GM04504 (cell line): ENCODE measurements at regions not wholly inside any gene's neighbourhood (a gene's known extent, or its start where the extent isn't known, plus 50 kb on each side); places are given as distances from the start of the nearest gene placed in this dataset.

Experiments used
- DNase-seq: peaks from one replicate; pipeline ENCODE4 v3.0.0-alpha.2; 2012; ENCODE audit warnings: low read depth

- no peak for DNase-seq
Observed at GRCh38 chr3:76812649-76813242, 227.2 kb upstream of the ROBO2 start.

DNA sequence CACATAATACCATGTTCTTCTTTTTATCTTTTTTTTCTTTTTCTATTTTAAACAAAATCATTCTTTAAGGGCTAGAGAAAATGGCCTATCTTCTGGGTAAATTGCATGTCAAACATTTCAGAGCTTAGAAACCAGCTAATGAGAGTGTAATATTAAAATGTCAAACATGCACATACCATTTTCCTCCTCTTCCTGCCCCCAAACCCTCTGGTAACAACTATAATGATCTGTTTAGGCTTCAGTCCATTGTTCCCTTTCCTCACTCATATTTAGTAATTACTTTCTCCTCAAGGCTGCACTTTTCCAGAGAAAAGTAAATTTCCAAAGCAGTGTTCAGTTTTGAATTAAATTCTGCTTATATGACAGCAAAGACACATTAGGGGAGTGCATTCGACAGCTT is 224.3 kb upstream of the ROBO2 start:
- DNase-seq: no peak

DNA sequence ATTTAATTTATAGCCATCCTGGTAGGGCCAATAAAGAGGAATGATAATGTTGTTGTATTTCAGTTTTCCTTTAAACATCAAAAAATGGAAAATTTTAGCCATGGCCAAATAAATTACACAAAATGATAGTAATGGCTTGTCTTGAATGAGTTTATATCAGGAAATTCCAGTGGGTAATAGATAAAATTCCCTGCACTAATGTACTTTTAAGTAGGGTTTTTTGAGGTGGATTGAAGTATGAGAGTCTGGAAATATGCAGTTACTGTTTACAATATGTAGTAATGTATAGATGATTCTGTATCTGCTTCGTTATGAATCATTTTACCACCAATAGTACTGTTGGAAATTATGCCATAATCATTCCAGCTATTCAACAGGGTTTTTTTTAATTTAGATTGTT is 219.4 kb upstream of the ROBO2 start:
- no peak for DNase-seq

DNA sequence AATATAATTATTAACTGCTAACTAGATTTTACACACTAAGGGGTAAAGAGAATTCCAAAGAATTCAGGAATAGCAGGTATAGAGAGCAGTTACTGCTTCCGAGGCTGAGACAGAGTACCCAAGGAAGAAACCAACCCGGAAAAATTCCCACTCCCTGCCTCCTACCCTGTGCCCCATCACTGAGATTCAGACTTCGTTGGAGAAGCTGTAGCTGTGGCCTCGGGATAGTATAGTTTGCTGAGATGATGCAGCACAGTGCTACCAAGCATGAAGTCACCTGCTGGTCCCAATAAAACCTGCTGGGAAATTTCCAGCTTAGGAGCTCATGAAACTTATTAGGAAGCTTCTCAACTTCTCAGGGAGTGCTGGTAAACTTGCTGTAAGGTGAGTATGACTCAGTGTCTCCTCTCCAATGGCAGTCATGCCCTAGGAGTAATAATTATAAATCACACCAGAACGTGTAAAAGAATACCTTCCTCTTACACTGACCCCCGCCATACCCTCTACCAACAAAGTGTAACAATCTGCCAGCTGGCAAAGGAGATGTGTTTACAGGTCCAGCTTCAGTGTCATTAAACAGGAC is 215.2 kb upstream of the ROBO2 start:
- DNase-seq: no peak

DNA sequence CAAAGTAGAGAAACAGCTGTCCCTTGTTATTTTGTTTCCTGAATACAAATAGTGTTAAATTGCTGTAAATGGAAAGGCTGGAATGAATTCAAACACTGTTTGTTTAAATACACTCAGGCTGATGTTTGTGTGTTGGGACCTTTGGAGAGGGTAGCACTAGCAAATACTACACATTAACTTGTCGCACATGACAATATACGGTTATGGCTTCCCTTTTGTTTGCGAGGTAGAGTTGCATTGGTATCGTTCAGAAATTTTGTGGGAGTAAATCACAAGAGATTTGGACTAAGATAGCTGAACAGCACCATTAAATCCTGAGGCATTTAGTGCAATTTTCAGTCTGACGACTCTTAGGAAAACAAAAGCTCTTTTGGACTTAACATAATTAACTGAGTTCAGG is 213.0 kb upstream of the ROBO2 start:
- DNase-seq: no peak

- no peak for DNase-seq
Observed at GRCh38 chr3:76827701-76828226, 212.1 kb upstream of the ROBO2 start.

GRCh38 chr3:76834657-76835056 is 205.2 kb upstream of the ROBO2 start:
- no peak for DNase-seq

GRCh38 chr3:76841747-76842146 is 198.2 kb upstream of the ROBO2 start:
- no peak for DNase-seq

- DNase-seq: no peak
Observed at GRCh38 chr3:76842216-76842615, 197.7 kb upstream of the ROBO2 start.

GRCh38 chr3:76855451-76855850 is 184.4 kb upstream of the ROBO2 start:
- no peak for DNase-seq

GRCh38 chr3:76859596-76859995 is 180.3 kb upstream of the ROBO2 start:
- DNase-seq: no peak

GRCh38 chr3:76864355-76864754 is 175.5 kb upstream of the ROBO2 start:
- DNase-seq: no peak

GRCh38 chr3:76866729-76867408 is 173.0 kb upstream of the ROBO2 start:
- no peak for DNase-seq

- DNase-seq: no peak
Observed at GRCh38 chr3:76869726-76870384, 170.0 kb upstream of the ROBO2 start.

DNA sequence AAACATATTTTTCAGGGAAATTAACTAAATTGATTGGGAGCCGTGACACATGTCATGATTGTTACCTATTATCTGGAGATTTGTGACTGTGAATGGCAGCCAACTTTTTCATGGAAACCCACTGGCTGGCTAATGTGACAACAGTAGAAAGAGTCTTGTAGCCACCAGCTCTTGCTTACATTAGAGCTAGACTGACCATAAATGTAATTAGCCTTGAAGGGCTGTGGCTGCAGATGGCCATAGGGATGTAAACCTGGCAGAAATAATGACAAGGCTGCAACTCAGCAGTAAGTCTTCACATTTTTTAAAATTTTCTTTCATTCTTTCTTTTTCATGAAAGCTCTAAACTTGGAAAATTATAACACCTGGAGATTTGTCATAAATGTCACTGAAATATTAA is 168.2 kb upstream of the ROBO2 start:
- no peak for DNase-seq

DNA sequence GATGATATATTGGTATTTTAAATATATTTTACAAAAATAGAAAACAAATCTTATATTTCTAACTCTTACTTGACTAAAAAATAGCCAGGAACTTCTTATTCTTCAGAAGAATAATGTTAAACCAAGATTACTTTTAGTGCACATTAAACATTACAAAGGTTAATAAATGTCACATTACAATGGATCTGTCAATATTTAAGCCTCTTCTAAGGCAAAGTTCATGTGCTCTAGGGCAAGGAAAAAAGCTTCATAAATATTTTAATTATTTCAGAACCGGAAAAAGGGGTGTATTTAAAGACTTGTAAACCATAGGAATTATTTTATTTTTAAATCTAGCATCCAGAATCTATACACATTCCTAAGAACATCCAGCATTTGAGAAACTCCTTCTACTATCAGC is 166.9 kb upstream of the ROBO2 start:
- no peak for DNase-seq

DNA sequence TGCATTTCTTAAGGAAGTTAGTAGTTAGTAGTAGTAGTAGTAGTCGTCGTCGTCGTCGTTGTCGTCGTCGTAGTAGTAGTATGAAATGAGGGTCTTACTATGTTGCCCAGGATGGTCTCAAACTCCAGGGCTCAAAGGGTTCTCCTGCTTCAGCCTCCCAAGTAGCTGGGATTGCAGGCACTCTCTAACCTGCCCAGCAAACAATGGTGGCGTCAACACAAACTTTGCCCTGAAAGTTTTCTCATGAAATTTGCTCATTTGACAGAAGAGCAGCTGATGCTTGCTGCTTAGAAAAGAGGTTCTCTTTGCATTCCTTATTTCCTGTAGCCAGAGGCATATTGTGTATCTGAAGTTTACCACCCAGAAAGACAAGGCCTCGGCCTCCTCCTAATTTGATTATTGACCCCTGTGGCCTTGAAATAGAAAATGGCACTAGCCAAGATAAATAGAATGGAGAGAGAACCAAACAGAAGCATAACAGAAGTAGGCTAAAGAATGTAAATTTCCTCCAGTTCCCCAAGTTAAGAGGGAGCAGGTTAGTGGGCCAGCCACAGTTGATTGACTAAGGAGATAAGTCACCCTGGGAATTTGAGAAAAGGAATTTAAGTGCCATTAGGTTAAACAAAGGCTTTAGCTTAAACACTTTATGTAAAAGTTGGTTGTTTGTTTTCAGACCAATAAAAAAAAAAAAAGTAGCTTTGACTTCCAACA is 166.2 kb upstream of the ROBO2 start:
- DNase-seq: no peak

- no peak for DNase-seq
Observed at GRCh38 chr3:76879959-76880358, 159.9 kb upstream of the ROBO2 start.

- DNase-seq: no peak
Observed at GRCh38 chr3:76886761-76887500, 153.0 kb upstream of the ROBO2 start.

GRCh38 chr3:76888856-76889255 is 151.0 kb upstream of the ROBO2 start:
- DNase-seq: no peak

GRCh38 chr3:76889911-76890310 is 150.0 kb upstream of the ROBO2 start:
- DNase-seq: no peak

- DNase-seq: no peak
Observed at GRCh38 chr3:76897076-76897475, 142.8 kb upstream of the ROBO2 start.
